Chondrocyte (in vitro differentiated cells): ENCODE measurements at regions not wholly inside any gene's neighbourhood (a gene's known extent, or its start where the extent isn't known, plus 50 kb on each side); places are given as distances from the start of the nearest gene placed in this dataset.
"Not testable (repeated sequence)": the region's sequence is repeated elsewhere in the genome, so short reads cannot be mapped to it uniquely, and the experiment has no call there.

Source experiments
- DNase-seq: peaks from one replicate; pipeline ENCODE4 v3.0.0; 2021; ENCODE audit warnings: mixed read lengths, low spot score
- H3K27ac Mint-ChIP-seq: one replicate; pipeline ENCODE4 v1.8.0; 2021; ENCODE audit warnings: mild to moderate bottlenecking, moderate library complexity, mixed read lengths; ENCODE audit not compliant: unreplicated experiment
- H3K27me3 Mint-ChIP-seq: 2 replicates; pipeline ENCODE4 v1.8.0; 2021; ENCODE audit warnings: low read depth, mixed read lengths
- H3K36me3 Mint-ChIP-seq: 2 replicates; pipeline ENCODE4 v1.8.0; 2021; ENCODE audit warnings: low read depth, mixed read lengths
- H3K4me1 Mint-ChIP-seq: 2 replicates; pipeline ENCODE4 v1.8.0; 2021; ENCODE audit warnings: low read depth, mild to moderate bottlenecking, mixed read lengths
- H3K4me3 Mint-ChIP-seq: one replicate; pipeline ENCODE4 v1.8.0; 2021; ENCODE audit warnings: mild to moderate bottlenecking, moderate library complexity, mixed read lengths; ENCODE audit not compliant: unreplicated experiment
- H3K9me3 Mint-ChIP-seq: 2 replicates; pipeline ENCODE4 v1.8.0; 2021; ENCODE audit warnings: low read depth, mixed read lengths

GRCh38 chr2:89883624-89884023 lies 1192.2 kb downstream of the RPIA start:
- not testable (repeated sequence) for H3K27ac Mint-ChIP-seq, H3K4me3 Mint-ChIP-seq, H3K36me3 Mint-ChIP-seq, DNase-seq, H3K9me3 Mint-ChIP-seq, H3K4me1 Mint-ChIP-seq, H3K27me3 Mint-ChIP-seq

GRCh38 chr2:89885071-89885470 lies 1193.6 kb downstream of the RPIA start:
- H3K4me1 Mint-ChIP-seq, DNase-seq, H3K9me3 Mint-ChIP-seq, H3K27me3 Mint-ChIP-seq, H3K4me3 Mint-ChIP-seq, H3K36me3 Mint-ChIP-seq, H3K27ac Mint-ChIP-seq: not testable (repeated sequence)

GRCh38 chr2:89888693-89889092 lies 1197.2 kb downstream of the RPIA start:
- DNase-seq, H3K27me3 Mint-ChIP-seq, H3K4me3 Mint-ChIP-seq, H3K4me1 Mint-ChIP-seq, H3K36me3 Mint-ChIP-seq, H3K9me3 Mint-ChIP-seq, H3K27ac Mint-ChIP-seq: not testable (repeated sequence)

GRCh38 chr2:89890185-89890773 lies 1198.8 kb downstream of the RPIA start:
- not testable (repeated sequence) for H3K36me3 Mint-ChIP-seq, H3K27ac Mint-ChIP-seq, H3K9me3 Mint-ChIP-seq, H3K27me3 Mint-ChIP-seq, H3K4me1 Mint-ChIP-seq, H3K4me3 Mint-ChIP-seq, DNase-seq

- not testable (repeated sequence) for H3K4me3 Mint-ChIP-seq, H3K9me3 Mint-ChIP-seq, H3K36me3 Mint-ChIP-seq, DNase-seq, H3K27ac Mint-ChIP-seq, H3K27me3 Mint-ChIP-seq, H3K4me1 Mint-ChIP-seq
Measured at GRCh38 chr2:89894988-89895387, 1203.5 kb downstream of the RPIA start.

GRCh38 chr2:89895629-89896028 lies 1204.2 kb downstream of the RPIA start:
- not testable (repeated sequence) for DNase-seq, H3K4me1 Mint-ChIP-seq, H3K27ac Mint-ChIP-seq, H3K27me3 Mint-ChIP-seq, H3K9me3 Mint-ChIP-seq, H3K4me3 Mint-ChIP-seq, H3K36me3 Mint-ChIP-seq

- H3K27ac Mint-ChIP-seq, H3K36me3 Mint-ChIP-seq, H3K4me1 Mint-ChIP-seq, H3K9me3 Mint-ChIP-seq, DNase-seq, H3K4me3 Mint-ChIP-seq, H3K27me3 Mint-ChIP-seq: not testable (repeated sequence)
Measured at GRCh38 chr2:89927018-89927417, 1235.5 kb downstream of the RPIA start.

- H3K36me3 Mint-ChIP-seq, H3K4me1 Mint-ChIP-seq, H3K27me3 Mint-ChIP-seq, H3K27ac Mint-ChIP-seq, DNase-seq, H3K4me3 Mint-ChIP-seq: not testable (repeated sequence)
- H3K9me3 Mint-ChIP-seq: peaks cover 11% of the 10 kb centered on the region
Measured at GRCh38 chr2:89935436-89935835, 1244.0 kb downstream of the RPIA start.

GRCh38 chr2:89936011-89936410 lies 1244.5 kb downstream of the RPIA start:
- H3K4me1 Mint-ChIP-seq, DNase-seq, H3K27ac Mint-ChIP-seq, H3K27me3 Mint-ChIP-seq, H3K4me3 Mint-ChIP-seq, H3K36me3 Mint-ChIP-seq: not testable (repeated sequence)
- peaks cover 14% of the 10 kb centered on the region for H3K9me3 Mint-ChIP-seq

GRCh38 chr2:89936559-89936958 lies 1245.1 kb downstream of the RPIA start:
- H3K4me3 Mint-ChIP-seq, H3K36me3 Mint-ChIP-seq, H3K4me1 Mint-ChIP-seq, H3K27me3 Mint-ChIP-seq, H3K27ac Mint-ChIP-seq, DNase-seq: not testable (repeated sequence)
- peaks cover 14% of the 10 kb centered on the region for H3K9me3 Mint-ChIP-seq

GRCh38 chr2:89938756-89939155 lies 1247.3 kb downstream of the RPIA start:
- not testable (repeated sequence) for H3K4me1 Mint-ChIP-seq, H3K27me3 Mint-ChIP-seq, H3K4me3 Mint-ChIP-seq, DNase-seq, H3K36me3 Mint-ChIP-seq, H3K27ac Mint-ChIP-seq
- H3K9me3 Mint-ChIP-seq: peaks cover 14% of the 10 kb centered on the region

- not testable (repeated sequence) for DNase-seq, H3K27ac Mint-ChIP-seq, H3K4me3 Mint-ChIP-seq, H3K27me3 Mint-ChIP-seq, H3K36me3 Mint-ChIP-seq, H3K9me3 Mint-ChIP-seq, H3K4me1 Mint-ChIP-seq
Measured at GRCh38 chr2:89944267-89944666, 1252.8 kb downstream of the RPIA start.

- H3K9me3 Mint-ChIP-seq, H3K4me3 Mint-ChIP-seq, DNase-seq, H3K27me3 Mint-ChIP-seq, H3K4me1 Mint-ChIP-seq, H3K27ac Mint-ChIP-seq, H3K36me3 Mint-ChIP-seq: not testable (repeated sequence)
Measured at GRCh38 chr2:89945004-89945616, 1253.6 kb downstream of the RPIA start.
